ENCODE measurements at regions not wholly inside any gene's neighbourhood (a gene's known extent, or its start where the extent isn't known, plus 50 kb on each side); places are given as distances from the start of the nearest gene placed in this dataset.

DNA sequence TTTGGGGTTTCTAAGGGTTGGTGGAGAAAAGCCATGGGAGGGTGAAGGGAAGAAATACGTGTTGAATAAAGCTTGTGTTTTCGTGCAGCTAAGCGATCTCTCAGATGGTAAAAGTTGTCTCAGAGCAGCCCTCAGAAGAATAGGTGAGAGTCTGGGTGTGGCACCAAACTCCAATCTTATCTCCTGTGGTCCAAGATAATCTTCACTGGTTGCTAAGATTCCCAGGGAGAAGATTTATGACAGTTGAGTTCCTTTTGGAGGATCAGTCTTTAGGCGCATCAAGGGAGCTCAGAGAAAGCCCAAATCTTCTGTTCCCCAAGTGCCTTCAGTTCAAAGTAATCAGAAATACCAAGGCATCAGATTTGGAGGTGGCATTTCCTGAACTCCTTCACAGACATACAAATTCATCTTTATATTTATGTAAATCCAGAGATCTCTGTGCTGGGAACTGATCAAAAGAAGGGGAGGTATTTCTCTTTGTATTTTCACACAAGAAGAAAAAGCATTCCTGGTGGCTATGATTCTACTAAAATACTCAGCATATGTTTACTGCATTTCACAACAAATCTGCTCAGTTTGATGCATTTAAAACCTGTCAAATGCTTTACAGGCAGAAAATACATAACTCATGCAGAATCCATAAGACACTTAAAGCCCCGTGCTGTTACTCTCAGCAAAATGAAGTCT is 102.9 kb downstream of the ABCC12 start:
- Histone ChIP-seq H3K79me2 (ENCODE audit: insufficient read depth, low read length) (no peaks in the 10 kb centered on the region), H3K27me3 (ENCODE audit: insufficient read depth, low read length) (no peaks in the 10 kb centered on the region), H3K36me3 (ENCODE audit: insufficient read depth, low read length) (no peaks in the 10 kb centered on the region), H2AFZ (ENCODE audit: low read length) (no peak overlapping the region), H4K20me1 (ENCODE audit: insufficient read depth, low read length) (no peaks in the 10 kb centered on the region), H3K4me3 (ENCODE audit: low read depth, low read length, poor library complexity, severe bottlenecking) (no peak overlapping the region), H3K9me2 (ENCODE audit: low read depth, low read length) (no peaks in the 10 kb centered on the region), H3K4me1 (ENCODE audit: insufficient read depth, low read length, severe bottlenecking) (no peaks in the 10 kb centered on the region), H3K27ac (ENCODE audit: low read depth, low read length, poor library complexity, severe bottlenecking) (no peak overlapping the region), H3K9me3 (ENCODE audit: low read length) (no peaks in the 10 kb centered on the region), H3F3A (ENCODE audit: insufficient read depth, low read length) (no peaks in the 10 kb centered on the region), H3K4me2 (ENCODE audit: low read length) (no peak overlapping the region), H3K9ac (ENCODE audit: low read length) (no peak overlapping the region)
- TF ChIP-seq, protein P1, sequence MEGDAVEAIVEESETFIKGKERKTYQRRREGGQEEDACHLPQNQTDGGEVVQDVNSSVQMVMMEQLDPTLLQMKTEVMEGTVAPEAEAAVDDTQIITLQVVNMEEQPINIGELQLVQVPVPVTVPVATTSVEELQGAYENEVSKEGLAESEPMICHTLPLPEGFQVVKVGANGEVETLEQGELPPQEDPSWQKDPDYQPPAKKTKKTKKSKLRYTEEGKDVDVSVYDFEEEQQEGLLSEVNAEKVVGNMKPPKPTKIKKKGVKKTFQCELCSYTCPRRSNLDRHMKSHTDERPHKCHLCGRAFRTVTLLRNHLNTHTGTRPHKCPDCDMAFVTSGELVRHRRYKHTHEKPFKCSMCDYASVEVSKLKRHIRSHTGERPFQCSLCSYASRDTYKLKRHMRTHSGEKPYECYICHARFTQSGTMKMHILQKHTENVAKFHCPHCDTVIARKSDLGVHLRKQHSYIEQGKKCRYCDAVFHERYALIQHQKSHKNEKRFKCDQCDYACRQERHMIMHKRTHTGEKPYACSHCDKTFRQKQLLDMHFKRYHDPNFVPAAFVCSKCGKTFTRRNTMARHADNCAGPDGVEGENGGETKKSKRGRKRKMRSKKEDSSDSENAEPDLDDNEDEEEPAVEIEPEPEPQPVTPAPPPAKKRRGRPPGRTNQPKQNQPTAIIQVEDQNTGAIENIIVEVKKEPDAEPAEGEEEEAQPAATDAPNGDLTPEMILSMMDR (IDR thresholded peaks at IDR 0.05; ENCODE audit: low read length): no peak
- no peak for TF ChIP-seq EZH2 (IDR thresholded peaks at IDR 0.05; ENCODE audit: borderline replicate concordance, low read length)

DNA sequence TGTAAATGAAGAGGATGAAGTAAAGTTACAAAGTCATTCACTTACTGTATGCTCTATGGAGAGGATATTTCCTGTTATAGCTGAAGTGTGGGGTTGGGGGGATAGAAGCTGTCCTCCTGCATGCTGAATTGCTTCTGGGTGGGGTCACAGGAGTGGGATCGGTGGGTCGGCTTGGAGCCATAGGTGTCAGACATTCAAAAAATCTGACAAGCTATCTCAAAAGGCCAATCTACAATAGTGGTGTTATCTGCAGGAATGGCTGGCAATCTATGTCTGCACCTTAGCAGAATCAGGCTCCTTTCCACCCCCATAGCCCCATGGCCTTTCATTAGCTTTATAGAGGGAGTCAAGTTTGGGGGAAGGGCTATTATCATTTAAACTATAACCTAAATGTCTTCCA is 104.9 kb downstream of the ABCC12 start:
- no peak for TF ChIP-seq EZH2 (IDR thresholded peaks at IDR 0.05; ENCODE audit: borderline replicate concordance, low read length)
- TF ChIP-seq, protein P1 (IDR thresholded peaks at IDR 0.05; ENCODE audit: low read length): no peak
- Histone ChIP-seq H3K9me3 (ENCODE audit: low read length) (no peaks in the 10 kb centered on the region), H2AFZ (ENCODE audit: low read length) (no peak overlapping the region), H3K9me2 (ENCODE audit: low read depth, low read length) (no peaks in the 10 kb centered on the region), H3K4me1 (ENCODE audit: insufficient read depth, low read length, severe bottlenecking) (no peaks in the 10 kb centered on the region), H3K79me2 (ENCODE audit: insufficient read depth, low read length) (no peaks in the 10 kb centered on the region), H3K4me3 (ENCODE audit: low read depth, low read length, poor library complexity, severe bottlenecking) (no peak overlapping the region), H3F3A (ENCODE audit: insufficient read depth, low read length) (no peaks in the 10 kb centered on the region), H3K36me3 (ENCODE audit: insufficient read depth, low read length) (no peaks in the 10 kb centered on the region), H3K4me2 (ENCODE audit: low read length) (no peak overlapping the region), H4K20me1 (ENCODE audit: insufficient read depth, low read length) (no peaks in the 10 kb centered on the region), H3K9ac (ENCODE audit: low read length) (no peak overlapping the region), H3K27ac (ENCODE audit: low read depth, low read length, poor library complexity, severe bottlenecking) (no peak overlapping the region), H3K27me3 (ENCODE audit: insufficient read depth, low read length) (no peaks in the 10 kb centered on the region)

- no peak for TF ChIP-seq EZH2 (IDR thresholded peaks at IDR 0.05; ENCODE audit: borderline replicate concordance, low read length)
- TF ChIP-seq, protein P1 (IDR thresholded peaks at IDR 0.05; ENCODE audit: low read length): no peak
- no peak overlapping the region for H3K4me3 ChIP-seq (ENCODE audit: low read depth, low read length, poor library complexity, severe bottlenecking)
- no peaks in the 10 kb centered on the region for H3K4me1 ChIP-seq (ENCODE audit: insufficient read depth, low read length, severe bottlenecking)
- H3K36me3 ChIP-seq (ENCODE audit: insufficient read depth, low read length): no peaks in the 10 kb centered on the region
- H3K27ac ChIP-seq (ENCODE audit: low read depth, low read length, poor library complexity, severe bottlenecking): no peak overlapping the region
- H3F3A ChIP-seq (ENCODE audit: insufficient read depth, low read length): no peaks in the 10 kb centered on the region
- H2AFZ ChIP-seq (ENCODE audit: low read length): no peak overlapping the region
- H3K9ac ChIP-seq (ENCODE audit: low read length): no peak overlapping the region
- H4K20me1 ChIP-seq (ENCODE audit: insufficient read depth, low read length): no peaks in the 10 kb centered on the region
- H3K27me3 ChIP-seq (ENCODE audit: insufficient read depth, low read length): no peaks in the 10 kb centered on the region
- H3K9me3 ChIP-seq (ENCODE audit: low read length): no peaks in the 10 kb centered on the region
- H3K4me2 ChIP-seq (ENCODE audit: low read length): no peak overlapping the region
- no peaks in the 10 kb centered on the region for H3K79me2 ChIP-seq (ENCODE audit: insufficient read depth, low read length)
- no peaks in the 10 kb centered on the region for H3K9me2 ChIP-seq (ENCODE audit: low read depth, low read length)
Measured at GRCh38 chr16:48049847-48050246, 105.9 kb downstream of the ABCC12 start.

Data from OCI-LY1 (cell line).